Uterus (tissue), 3 donors: ENCODE measurements at regions not wholly inside any gene's neighbourhood (a gene's known extent, or its start where the extent isn't known, plus 50 kb on each side); places are given as distances from the start of the nearest gene placed in this dataset.

Source experiments
- DNase-seq, 2 donors: peaks; one replicate each; pipeline ENCODE4 v3.0.0-alpha.2; 2019 to 2020
- H3K27ac ChIP-seq, 2 donors: fragments of 200-600 bp; sonication (generic); 1 replicate in 1 of 2; 2 replicates in 1 of 2; pipeline ENCODE4 v1.5.1; 2016 to 2018
- H3K27me3 ChIP-seq, 2 donors: fragments of 200-600 bp; sonication (generic); one replicate each; pipeline ENCODE4 v1.5.1; 2018 to 2019; ENCODE audit warnings: control low read depth in 1 of 2
- H3K36me3 ChIP-seq, 2 donors: fragments of 200-600 bp; sonication (generic); one replicate each; pipeline ENCODE4 v1.5.1; 2019; ENCODE audit warnings: control low read depth in 1 of 2
- H3K4me1 ChIP-seq, 2 donors: fragments of 200-600 bp; sonication (generic); one replicate each; pipeline ENCODE4 v1.5.1; 2018 to 2019; ENCODE audit warnings: control low read depth in 1 of 2
- H3K4me3 ChIP-seq, 2 donors: fragments of 200-600 bp; sonication (generic); 1 replicate in 1 of 2; 2 replicates in 1 of 2; pipeline ENCODE4 v1.5.1; 2018 to 2019; ENCODE audit warnings: mild to moderate bottlenecking in 1 of 2
- H3K9me3 ChIP-seq, 2 donors: fragments of 200-600 bp; sonication (generic); one replicate each; pipeline ENCODE4 v1.5.1; 2019; ENCODE audit warnings: control low read depth in 1 of 2
- POLR2A ChIP-seq, 2 donors: fragments of 450-650 bp; IDR thresholded peaks; one replicate each; pipeline ENCODE4 v1.6.1; 2016; ENCODE audit warnings: antibody characterized with exemption in 2 of 2, mild to moderate bottlenecking in 1 of 2, moderate library complexity in 1 of 2
- intact Hi-C: fragments of 100-400 bp; cut with DNase I; formaldehyde crosslinking; loops from one replicate; pipeline ENCODE4 v1.15.1; 2023; ENCODE audit warnings: low total_unique reads
- TF ChIP-seq, protein P1 (sequence below), 4 experiments: fragments of 200-600 bp in 2 of 4; fragments of 450-650 bp in 2 of 4; sonication (generic) in 2 of 4; IDR thresholded peaks; one replicate each; pipeline ENCODE4 v1.5.1; 2016 to 2019; ENCODE audit warnings: antibody characterized with exemption in 4 of 4, mild to moderate bottlenecking in 2 of 4, moderate library complexity in 1 of 4
- donor health status: DM: yes; HTN: yes; CAD: no.

DNA sequence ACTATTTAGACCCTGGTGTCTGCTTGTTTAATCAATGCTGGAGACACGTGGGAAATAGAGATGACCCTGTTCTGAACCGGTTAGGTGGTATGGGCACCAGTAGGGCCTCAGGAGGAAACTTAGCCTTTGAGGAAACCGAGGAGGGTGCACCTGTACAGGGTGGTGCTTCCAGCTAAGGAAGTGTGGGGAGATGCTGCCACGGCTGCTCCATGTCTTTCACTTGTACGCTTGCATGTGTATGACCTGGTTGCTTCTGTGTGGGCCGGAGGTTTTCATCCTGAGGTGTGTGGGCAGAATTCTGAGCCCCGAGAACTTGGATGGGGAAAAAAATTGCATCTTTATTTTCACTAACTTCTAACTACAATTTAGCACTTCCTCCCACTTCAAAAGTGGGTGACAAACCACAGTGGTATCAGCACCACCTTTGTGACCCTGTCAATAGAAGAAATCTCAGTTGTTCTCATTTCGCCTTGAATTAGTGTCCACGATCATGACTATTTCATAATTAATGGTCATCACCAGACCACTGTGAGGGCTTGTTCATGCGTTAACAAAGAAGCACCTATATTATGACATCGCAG is 99.8 kb upstream of the SPATA31C2 start:
- intact Hi-C loops = no loop called here
- Histone ChIP-seq H3K4me3 (no peak overlapping the region), H3K4me1 (no peaks in the 10 kb centered on the region), H3K27ac (no peak overlapping the region), H3K36me3 (no peaks in the 10 kb centered on the region), H3K27me3 (no peaks in the 10 kb centered on the region), H3K9me3 (no peaks in the 10 kb centered on the region)
- no peak for TF ChIP-seq POLR2A (IDR thresholded peaks at IDR 0.05)
- TF ChIP-seq, protein P1, sequence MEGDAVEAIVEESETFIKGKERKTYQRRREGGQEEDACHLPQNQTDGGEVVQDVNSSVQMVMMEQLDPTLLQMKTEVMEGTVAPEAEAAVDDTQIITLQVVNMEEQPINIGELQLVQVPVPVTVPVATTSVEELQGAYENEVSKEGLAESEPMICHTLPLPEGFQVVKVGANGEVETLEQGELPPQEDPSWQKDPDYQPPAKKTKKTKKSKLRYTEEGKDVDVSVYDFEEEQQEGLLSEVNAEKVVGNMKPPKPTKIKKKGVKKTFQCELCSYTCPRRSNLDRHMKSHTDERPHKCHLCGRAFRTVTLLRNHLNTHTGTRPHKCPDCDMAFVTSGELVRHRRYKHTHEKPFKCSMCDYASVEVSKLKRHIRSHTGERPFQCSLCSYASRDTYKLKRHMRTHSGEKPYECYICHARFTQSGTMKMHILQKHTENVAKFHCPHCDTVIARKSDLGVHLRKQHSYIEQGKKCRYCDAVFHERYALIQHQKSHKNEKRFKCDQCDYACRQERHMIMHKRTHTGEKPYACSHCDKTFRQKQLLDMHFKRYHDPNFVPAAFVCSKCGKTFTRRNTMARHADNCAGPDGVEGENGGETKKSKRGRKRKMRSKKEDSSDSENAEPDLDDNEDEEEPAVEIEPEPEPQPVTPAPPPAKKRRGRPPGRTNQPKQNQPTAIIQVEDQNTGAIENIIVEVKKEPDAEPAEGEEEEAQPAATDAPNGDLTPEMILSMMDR (IDR thresholded peaks at IDR 0.05) = no peak
- no peak for DNase-seq

DNA sequence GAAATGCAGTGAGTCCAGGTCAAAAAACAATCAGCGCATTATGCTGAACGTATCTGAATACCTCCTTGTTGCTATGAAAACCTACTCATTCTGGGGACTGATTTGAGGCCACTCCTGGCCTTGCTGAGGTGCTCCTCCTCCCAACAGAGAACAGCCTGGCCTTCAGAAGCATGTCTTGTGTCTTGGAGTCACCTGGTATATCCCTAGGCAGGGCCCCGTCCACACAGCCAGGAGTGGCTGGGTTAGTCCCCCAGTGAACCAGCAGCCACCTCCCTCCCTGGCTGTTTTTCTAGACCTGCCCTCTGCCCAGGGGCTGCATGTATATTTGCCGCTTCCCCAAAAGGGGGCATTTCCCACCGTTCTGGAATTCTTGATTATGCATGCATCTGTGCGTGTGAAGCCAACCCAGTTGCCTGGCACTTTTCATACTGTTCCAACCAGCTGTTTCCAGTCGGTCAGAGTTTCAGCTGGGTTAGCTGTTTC is 99.2 kb upstream of the SPATA31C2 start:
- H3K9me3 ChIP-seq = no peaks in the 10 kb centered on the region
- peak overlapping the region in 1 of 2 donors; percentile 7 for H3K27ac ChIP-seq
- TF ChIP-seq POLR2A (IDR thresholded peaks at IDR 0.05) = no peak
- TF ChIP-seq, protein P1 (IDR thresholded peaks at IDR 0.05) = no peak
- H3K27me3 ChIP-seq = no peaks in the 10 kb centered on the region
- intact Hi-C loops = no loop called here
- no peaks in the 10 kb centered on the region for H3K36me3 ChIP-seq
- H3K4me1 ChIP-seq = no peaks in the 10 kb centered on the region
- no peak for DNase-seq
- no peak overlapping the region for H3K4me3 ChIP-seq

DNA sequence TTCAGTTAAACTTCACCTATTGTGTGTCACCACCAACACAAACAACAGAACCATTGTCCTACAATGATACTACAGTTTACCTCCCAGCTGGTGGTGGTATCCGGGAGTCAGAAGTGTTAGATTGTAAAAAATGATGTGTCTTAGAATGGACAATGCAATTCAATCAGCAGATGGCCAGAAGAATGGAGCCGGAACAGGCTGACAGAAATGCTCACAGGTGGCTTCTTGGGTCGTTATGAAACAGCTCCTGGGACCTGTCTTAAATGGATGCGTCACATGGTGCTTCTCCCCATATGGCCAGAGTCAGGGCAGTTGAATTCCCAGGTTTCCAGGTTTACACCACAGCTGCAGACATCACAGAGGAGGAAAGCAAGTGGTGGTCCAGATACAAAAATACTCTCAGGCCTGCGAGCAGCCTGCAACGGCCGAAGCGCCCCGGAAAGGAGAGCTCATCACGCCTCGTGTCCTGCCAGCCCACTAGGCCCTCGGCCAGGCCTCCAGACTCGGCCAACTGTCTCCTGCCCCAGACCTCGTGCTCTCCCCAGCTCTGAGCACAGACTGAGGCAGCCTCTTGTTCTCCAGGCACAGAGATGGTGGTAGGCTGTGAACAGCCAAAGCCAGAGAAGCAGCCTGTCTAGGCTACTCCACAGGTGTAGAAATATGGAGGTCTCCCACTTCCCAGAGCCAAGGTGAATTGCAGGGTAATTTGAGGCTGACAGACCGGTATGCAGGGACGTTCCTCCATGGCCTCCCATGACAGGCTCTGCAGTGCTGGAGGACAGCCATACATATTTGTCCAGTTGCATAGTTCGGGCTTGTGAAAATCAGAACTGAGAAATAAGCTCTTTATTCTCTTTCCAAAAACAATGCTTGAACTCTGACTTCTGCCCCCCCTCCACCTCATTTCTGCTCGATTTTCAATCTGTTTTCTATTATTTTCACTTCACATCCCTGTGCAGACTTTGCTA is 98.5 kb upstream of the SPATA31C2 start:
- H3K36me3 ChIP-seq = no peaks in the 10 kb centered on the region
- intact Hi-C loops = no loop called here
- peak; percentile 24 to 48 for DNase-seq
- no peaks in the 10 kb centered on the region for H3K9me3 ChIP-seq
- peak overlapping the region; percentile 7 to 9 for H3K27ac ChIP-seq
- no peaks in the 10 kb centered on the region for H3K4me1 ChIP-seq
- TF ChIP-seq POLR2A (IDR thresholded peaks at IDR 0.05) = no peak
- TF ChIP-seq, protein P1 (IDR thresholded peaks at IDR 0.05) = no peak
- no peak overlapping the region for H3K4me3 ChIP-seq
- no peaks in the 10 kb centered on the region for H3K27me3 ChIP-seq

DNA sequence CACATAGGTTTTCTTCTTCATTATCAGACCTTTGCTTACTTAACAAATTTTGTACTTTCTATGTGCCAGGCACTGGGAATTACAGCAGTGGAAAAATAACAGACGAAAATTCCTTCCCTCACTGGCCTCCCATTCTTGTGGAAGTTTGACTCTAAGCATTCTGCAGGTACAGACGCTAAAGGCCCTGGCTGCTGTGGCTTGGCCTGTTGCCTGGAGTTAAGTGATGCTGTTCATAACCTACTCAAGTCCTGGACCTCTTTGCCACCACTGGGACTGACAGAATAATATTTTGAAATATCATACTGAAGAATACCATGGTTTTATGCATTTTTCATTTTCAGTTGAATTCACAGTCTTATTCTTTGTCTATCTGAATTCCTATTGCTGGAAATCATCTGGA is 97.3 kb upstream of the SPATA31C2 start:
- TF ChIP-seq, protein P1 (IDR thresholded peaks at IDR 0.05) = no peak
- TF ChIP-seq POLR2A (IDR thresholded peaks at IDR 0.05) = no peak

DNA sequence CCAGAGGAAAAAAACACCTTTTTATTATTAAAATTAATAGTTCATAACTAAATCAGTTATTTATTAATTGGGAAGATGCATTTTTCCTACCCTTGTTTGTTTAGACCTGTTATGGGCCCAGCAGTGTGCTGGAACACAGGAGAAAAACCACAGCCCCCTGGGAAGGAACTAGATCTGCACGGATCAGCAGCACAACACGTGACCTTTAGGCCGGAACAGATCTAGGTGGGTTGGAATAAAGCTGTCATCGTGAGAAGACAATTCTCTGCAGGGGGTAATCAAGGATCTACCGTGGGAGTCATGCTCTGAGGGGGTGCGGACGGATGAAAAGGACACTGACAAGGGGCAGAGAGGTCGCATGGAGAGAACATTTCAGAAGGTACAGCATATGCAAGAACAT is 95.8 kb upstream of the SPATA31C2 start:
- TF ChIP-seq, protein P1 (IDR thresholded peaks at IDR 0.05) = no peak
- no peak for TF ChIP-seq POLR2A (IDR thresholded peaks at IDR 0.05)
- H3K4me1 ChIP-seq = no peaks in the 10 kb centered on the region
- no peaks in the 10 kb centered on the region for H3K9me3 ChIP-seq
- no peak for DNase-seq
- intact Hi-C loops = no loop called here
- H3K27ac ChIP-seq = no peak overlapping the region
- no peak overlapping the region for H3K4me3 ChIP-seq
- no peaks in the 10 kb centered on the region for H3K27me3 ChIP-seq
- no peaks in the 10 kb centered on the region for H3K36me3 ChIP-seq

More for the DNA sequence above, 97.3 kb upstream of the SPATA31C2 start:
- intact Hi-C loops = no loop called here
- no peak for DNase-seq
- no peaks in the 10 kb centered on the region for H3K9me3 ChIP-seq
- H3K27ac ChIP-seq = no peak overlapping the region
- no peaks in the 10 kb centered on the region for H3K4me1 ChIP-seq
- no peaks in the 10 kb centered on the region for H3K27me3 ChIP-seq
- no peak overlapping the region for H3K4me3 ChIP-seq
- H3K36me3 ChIP-seq = no peaks in the 10 kb centered on the region
